K562 (cell line): ENCODE measurements at regions not wholly inside any gene's neighbourhood (a gene's known extent, or its start where the extent isn't known, plus 50 kb on each side); places are given as distances from the start of the nearest gene placed in this dataset.

Source experiments
- ATAC-seq: fragments of 200-7000 bp; cut with Tn5 transposase; 3 replicates; pipeline ENCODE4 v1.9.1; 2020; ENCODE audit warnings: moderate library complexity
- BruUV-seq: library from RNA; stranded (reverse); fragments of 400-500 nt; replicated peaks from 2 replicates; lab custom pipeline; 2021; lab: Mats Ljungman, UMichigan
- CTCF ChIA-PET: fragments of 300-600 bp; formaldehyde crosslinking; extraction: SDS; loops from one replicate; lab custom pipeline; 2021; ENCODE audit warnings: low intra/inter-chr PET ratio; lab: Yijun Ruan, JAX
- POLR2A ChIA-PET: fragments of 300-600, 350-650 bp; sonication (Branson Sonifier 250); formaldehyde crosslinking; extraction: SDS; loops from one replicate; lab custom pipeline; 2021; ENCODE audit warnings: antibody characterized with exemption, inconsistent platforms; lab: Yijun Ruan, JAX
- DNase-seq, 4 experiments: peaks; one replicate each; pipeline versions ENCODE4 v3.0.0 to v3.0.0-alpha.2; 2011 to 2018; ENCODE audit warnings: low spot score in 3 of 4, mixed read lengths in 3 of 4; ENCODE audit errors: extremely low read depth in 1 of 4
- FAIRE-seq: peaks from 2 replicates; lab custom pipeline; 2011; peaks lifted over from hg19 to GRCh38; lab: Jason Lieb, UNC
- H2AFZ ChIP-seq: 2 replicates; pipeline ENCODE4 v1.6.0; 2011; ENCODE audit warnings: low read depth, low read length, control low read depth, inconsistent platforms
- H3K27ac ChIP-seq: fragments of 200-600 bp; 3 replicates; pipeline ENCODE4 v1.8.0; 2011; ENCODE audit warnings: low read depth, mild to moderate bottlenecking, control low read depth, inconsistent platforms, low read length, moderate library complexity, mixed read lengths; ENCODE audit errors: extremely low read depth
- H3K27me3 ChIP-seq, 2 experiments: fragments of 300-600 bp in 1 of 2; 2 replicates in 1 of 2; 3 replicates in 1 of 2; pipeline versions ENCODE4 v1.6.0 to v1.8.0; 2011; ENCODE audit warnings: inconsistent platforms in 2 of 2, low read length in 2 of 2, mild to moderate bottlenecking in 1 of 2, mixed read lengths in 1 of 2, moderate library complexity in 1 of 2; ENCODE audit not compliant: control insufficient read depth in 2 of 2, insufficient read depth in 2 of 2
- H3K36me3 ChIP-seq: fragments of 300-600 bp; 3 replicates; pipeline ENCODE4 v1.8.0; 2011; ENCODE audit warnings: mild to moderate bottlenecking, low read length, inconsistent platforms; ENCODE audit not compliant: control insufficient read depth, insufficient read depth
- H3K4me1 ChIP-seq, 2 experiments: fragments of 200-600 bp in 1 of 2; replicated peaks in 1 of 2; 2 replicates in 1 of 2; 3 replicates in 1 of 2; pipeline versions ENCODE4 v1.5.1 to v1.8.0; 2011; ENCODE audit warnings: inconsistent platforms in 2 of 2, low read length in 2 of 2, mild to moderate bottlenecking in 1 of 2, mixed read lengths in 1 of 2, moderate library complexity in 1 of 2; ENCODE audit not compliant: control insufficient read depth in 2 of 2, insufficient read depth in 2 of 2
- H3K4me2 ChIP-seq: 2 replicates; pipeline ENCODE4 v1.6.1; 2011; ENCODE audit warnings: low read length, control low read depth, inconsistent platforms, mixed read lengths; ENCODE audit not compliant: insufficient read depth
- H3K4me3 ChIP-seq: fragments of 200-600 bp; sonication (generic), shearing (Covaris generic); 2 replicates; pipeline ENCODE4 v1.5.1; 2016; ENCODE audit warnings: control low read depth, inconsistent platforms
- H3K79me2 ChIP-seq: fragments of 200-600 bp; 3 replicates; pipeline ENCODE4 v1.8.0; 2011; ENCODE audit warnings: low read length, inconsistent platforms; ENCODE audit not compliant: control insufficient read depth, insufficient read depth
- H3K9ac ChIP-seq, 2 experiments: 2 replicates each; pipeline versions ENCODE4 v1.6.0 to v1.6.1; 2011; ENCODE audit warnings: low read depth in 2 of 2, low read length in 2 of 2, control low read depth in 1 of 2, inconsistent platforms in 1 of 2, mild to moderate bottlenecking in 1 of 2, mixed read lengths in 1 of 2; ENCODE audit not compliant: insufficient read depth in 1 of 2
- H3K9me1 ChIP-seq: one replicate; pipeline ENCODE4 v1.6.0; 2011; ENCODE audit warnings: inconsistent platforms, mild to moderate bottlenecking, low read length, moderate library complexity; ENCODE audit not compliant: control insufficient read depth, insufficient read depth
- H3K9me3 ChIP-seq: replicated peaks from 2 replicates; pipeline ENCODE4 v1.5.1; 2011; ENCODE audit warnings: low read depth, low read length, inconsistent platforms; ENCODE audit not compliant: control insufficient read depth, insufficient read depth
- H4K20me1 ChIP-seq: replicated peaks from 2 replicates; pipeline ENCODE4 v1.6.1; 2011; ENCODE audit warnings: low read length, inconsistent platforms, mixed read lengths; ENCODE audit not compliant: control insufficient read depth, insufficient read depth
- BMI1 ChIP-seq: fragments of 150-350 bp; IDR thresholded peaks from 2 replicates; pipeline ENCODE4 v1.6.1; 2014; ENCODE audit warnings: low read length
- CBX8 ChIP-seq: fragments of 200-600 bp; sonication (generic); IDR thresholded peaks from 2 replicates; pipeline ENCODE4 v1.6.1; 2012; ENCODE audit warnings: borderline replicate concordance, mixed run types, low read depth, mild to moderate bottlenecking, moderate library complexity, mixed read lengths, low read length, control low read depth, inconsistent platforms; ENCODE audit not compliant: poor library complexity, severe bottlenecking; ENCODE audit errors: extremely low read depth
- HLTF ChIP-seq: fragments of 450-650 bp; IDR thresholded peaks from 2 replicates; pipeline ENCODE4 v1.6.1; 2016
- NCOA6 ChIP-seq: fragments of 450-650 bp; IDR thresholded peaks from 2 replicates; pipeline ENCODE4 v1.6.1; 2017; ENCODE audit warnings: mild to moderate bottlenecking
- PBX2 ChIP-seq, 2 experiments: IDR thresholded peaks in 1 of 2; conservative IDR thresholded peaks in 1 of 2; 2 replicates each; pipeline ENCODE4 v1.6.1; 2016; ENCODE audit warnings: low read depth in 2 of 2, mild to moderate bottlenecking in 1 of 2, missing compliant biosample characterization in 1 of 2, missing genetic modification characterization in 1 of 2, moderate library complexity in 1 of 2
- RBFOX2 ChIP-seq: fragments of 200-400 bp; formaldehyde crosslinking; IDR thresholded peaks from 2 replicates; pipeline ENCODE4 v1.6.1; 2017; ENCODE audit warnings: low read depth, mild to moderate bottlenecking, low read length, moderate library complexity
- RREB1 ChIP-seq: fragments of 250-450 bp; sonication (Bioruptor Pico); IDR thresholded peaks from 2 replicates; pipeline ENCODE4 v1.4.0; 2020
- SMARCB1 ChIP-seq: IDR thresholded peaks from 2 replicates; pipeline ENCODE4 v1.6.1; 2011; ENCODE audit warnings: improper control_type of control experiment, low read depth; ENCODE audit not compliant: insufficient read length
- TFAM ChIP-seq: fragments of 250-450 bp; sonication (Bioruptor Pico); conservative IDR thresholded peaks from 2 replicates; pipeline ENCODE4 v1.5.0; 2021; ENCODE audit warnings: mild to moderate bottlenecking, moderate library complexity
- WHSC1 ChIP-seq: IDR thresholded peaks from one replicate; pipeline ENCODE4 v1.6.1; 2012; ENCODE audit warnings: low read length, control low read depth, inconsistent platforms
- ZBTB34 ChIP-seq: fragments of 250-450 bp; sonication (Bioruptor Pico); IDR thresholded peaks from 2 replicates; pipeline ENCODE4 v1.8.0; 2021; ENCODE audit warnings: mild to moderate bottlenecking, moderate library complexity
- WGBS: fragments of 100-300 bp; shearing (Covaris generic); methylation state at CpG from one replicate; pipeline ENCODE4 v1.1.6; 2016; ENCODE audit warnings: low coverage, mixed read lengths; ENCODE audit not compliant: insufficient coverage; ENCODE audit errors: missing lambda C conversion rate; 5-methylcytosine and 5-hydroxymethylcytosine counted together
- in situ Hi-C: fragments of 300-500 bp; cut with MboI; formaldehyde crosslinking; loops from 4 replicates; pipeline ENCODE4 v1.15.0; 2018; ENCODE audit warnings: inconsistent platforms, mixed read lengths
- intact Hi-C: fragments of 100-400 bp; cut with micrococcal nuclease; formaldehyde crosslinking; loops from 2 replicates; pipeline ENCODE4 v1.14.2; 2022

GRCh38 chr4:60315586-60315985 lies 884.5 kb upstream of the ADGRL3 start:
- H3K9me3 ChIP-seq, result no peaks in the 10 kb centered on the region
- TF ChIP-seq SMARCB1, result no peak
- TF ChIP-seq TFAM (CRISPR knock-in tag), result no peak
- TF ChIP-seq PBX2 (CRISPR knock-in tag; IDR thresholded peaks at IDR 0.05; ENCODE audit: low read depth), result no peak
- no peak for TF ChIP-seq PBX2 (tag; conservative IDR thresholded peaks at IDR 0.05; ENCODE audit: low read depth)
- TF ChIP-seq BMI1, result no peak
- no peak for TF ChIP-seq WHSC1
- no peak for TF ChIP-seq HLTF
- TF ChIP-seq ZBTB34 (CRISPR knock-in tag), result no peak
- TF ChIP-seq RREB1 (CRISPR knock-in tag), result no peak
- TF ChIP-seq RBFOX2, result no peak
- no peak for TF ChIP-seq NCOA6
- no peak for TF ChIP-seq CBX8

More at GRCh38 chr4:60315586-60315985, 884.5 kb upstream of the ADGRL3 start:
- no peak overlapping the region for H2AFZ ChIP-seq
- ATAC-seq (no peak), FAIRE-seq (no peak), DNase-seq (no peak)
- no peak overlapping the region for H3K9ac ChIP-seq
- no peaks in the 10 kb centered on the region for H3K36me3 ChIP-seq
- H3K27ac ChIP-seq, result no peak overlapping the region
- BruUV-seq, result no TSS peak
- no peak overlapping the region for H3K4me3 ChIP-seq
- in situ Hi-C loops (no loop called here), intact Hi-C loops (no loop called here)
- no peaks in the 10 kb centered on the region for H3K27me3 ChIP-seq
- 0% methylated on average over 2 of the region's 2 CpGs for WGBS
- no peaks in the 10 kb centered on the region for H4K20me1 ChIP-seq
- no peaks in the 10 kb centered on the region for H3K4me1 ChIP-seq
- no peaks in the 10 kb centered on the region for H3K79me2 ChIP-seq
- CTCF ChIA-PET, result no interaction called here
- POLR2A ChIA-PET, result no interaction called here
- no peak overlapping the region for H3K4me2 ChIP-seq
- H3K9me1 ChIP-seq, result no peaks in the 10 kb centered on the region
